Activated CD4-positive, alpha-beta T cell treated with anti-CD3 and anti-CD28 coated beads for 4 hours (primary cell): ENCODE measurements at regions not wholly inside any gene's neighbourhood (a gene's known extent, or its start where the extent isn't known, plus 50 kb on each side); places are given as distances from the start of the nearest gene placed in this dataset.

Experiments used
- DNase-seq, 2 donors: peaks; one replicate each; pipeline ENCODE4 v3.0.0-alpha.2; 2020

DNA sequence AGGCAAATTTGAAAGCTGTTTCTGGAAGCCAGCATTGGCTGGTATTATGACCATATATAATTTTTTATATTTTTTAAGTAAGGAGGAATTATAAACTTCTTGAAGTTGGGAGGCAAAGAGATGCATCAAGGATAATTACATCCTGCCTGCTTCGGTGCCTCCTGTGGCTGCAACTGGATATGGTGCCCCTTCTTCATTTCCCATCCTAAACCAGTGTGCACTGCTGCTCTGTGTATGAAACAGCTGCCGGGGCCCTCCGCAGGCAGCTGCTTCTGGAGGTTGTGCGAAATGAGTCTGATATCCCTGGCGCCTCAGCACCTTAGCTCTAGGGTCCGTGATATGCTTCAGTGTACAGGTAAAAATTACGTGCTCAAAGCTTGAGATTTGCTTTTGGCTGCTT is 304.2 kb downstream of the ENC1 start:
- DNase-seq = no peak

DNA sequence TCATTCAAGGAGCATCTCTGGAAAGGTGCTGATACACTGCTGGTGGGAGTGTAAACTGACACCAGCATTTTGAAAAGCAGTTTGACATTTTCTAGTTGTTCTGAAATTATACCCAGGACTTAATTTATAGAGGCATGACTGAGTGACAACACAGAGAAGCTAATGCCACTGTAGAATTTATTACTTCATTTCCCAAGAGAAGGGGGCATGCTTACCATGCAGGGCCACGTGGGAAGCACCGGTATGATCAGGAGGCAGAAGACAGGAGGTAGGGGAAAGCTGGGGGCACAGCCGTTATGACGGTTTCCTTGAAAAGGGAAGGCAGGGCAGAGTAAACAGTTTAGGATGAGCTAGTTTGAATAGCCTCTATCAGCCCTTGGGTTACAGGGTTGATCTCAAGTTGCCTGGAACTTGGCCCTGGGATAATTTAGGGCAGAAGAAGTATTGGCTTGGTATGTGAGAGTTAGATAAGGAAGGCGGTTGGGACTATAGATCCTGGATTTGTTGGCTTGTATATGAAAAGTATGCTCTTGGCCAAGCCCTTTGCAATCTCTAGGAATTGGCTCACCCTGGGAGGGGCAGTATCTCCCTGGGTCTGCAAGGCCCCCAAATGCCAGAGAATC is 305.7 kb downstream of the ENC1 start:
- no peak for DNase-seq

DNA sequence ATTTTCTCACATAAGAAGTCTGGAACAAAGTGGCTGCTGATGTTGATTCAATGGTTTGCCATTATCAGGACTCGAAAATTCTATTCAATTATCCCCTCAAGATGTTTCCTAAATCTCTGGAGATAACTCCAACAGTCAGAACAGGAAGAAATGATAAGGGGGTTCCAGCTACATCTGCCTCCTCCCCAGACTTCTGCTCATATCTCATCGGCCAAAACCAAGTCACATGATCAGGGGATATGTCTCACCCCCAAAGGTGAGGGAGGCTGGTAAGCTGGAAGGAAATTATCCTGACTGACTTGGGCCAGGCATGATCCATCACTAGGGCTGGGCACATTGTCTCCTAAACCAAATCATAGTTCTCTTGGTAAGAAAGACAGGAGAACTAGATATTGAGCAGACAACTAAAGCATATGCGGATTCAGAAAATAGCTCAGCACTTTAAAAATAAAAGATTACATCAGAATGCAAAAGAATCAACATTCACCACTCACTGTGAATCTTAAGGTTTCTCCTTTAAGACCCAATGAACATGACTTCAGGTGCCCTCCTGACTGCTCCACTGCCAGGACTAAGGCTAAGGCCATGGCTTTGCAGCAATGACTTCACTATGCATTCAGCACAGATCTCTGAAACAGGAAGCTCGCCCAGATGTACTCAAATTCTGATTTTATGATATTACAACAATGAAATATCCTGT is 306.3 kb downstream of the ENC1 start:
- no peak for DNase-seq

DNA sequence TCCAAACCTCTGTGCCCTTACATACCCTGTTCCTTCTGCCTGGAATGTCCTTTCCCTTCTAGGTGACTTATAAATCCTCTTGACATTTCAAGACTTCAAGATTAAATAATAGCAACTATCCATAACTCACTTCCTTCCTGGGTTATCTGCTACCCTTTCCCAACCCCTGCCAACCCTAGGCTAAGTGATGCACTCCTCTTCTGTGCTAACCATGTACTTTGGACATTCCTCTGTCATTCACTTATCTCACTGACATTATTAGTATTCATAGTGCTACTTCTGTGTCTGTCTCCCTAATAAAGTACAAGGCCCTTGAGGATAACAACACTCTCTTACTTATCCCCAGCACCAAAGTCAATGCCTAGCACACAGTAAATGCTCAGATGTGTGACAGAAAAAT is 307.1 kb downstream of the ENC1 start:
- DNase-seq = no peak

DNA sequence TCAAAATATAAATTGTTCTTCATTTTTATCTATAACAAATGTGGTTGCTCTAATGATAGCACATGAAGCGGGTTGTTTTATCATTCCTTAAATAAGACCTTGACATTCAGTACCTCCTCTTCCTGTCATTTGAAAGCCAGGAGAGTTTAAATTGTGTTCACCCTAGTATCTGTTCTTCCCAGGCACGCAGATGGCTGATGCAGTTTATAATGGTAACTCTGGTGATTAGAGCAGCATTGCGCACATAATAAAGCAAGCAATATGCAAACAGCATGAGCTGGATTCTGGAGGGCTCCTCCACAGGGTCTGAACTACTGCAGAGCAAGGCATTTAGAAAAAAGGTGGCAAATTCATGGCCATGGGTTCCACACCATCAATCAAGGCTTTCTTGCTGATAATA is 307.8 kb downstream of the ENC1 start:
- no peak for DNase-seq

DNA sequence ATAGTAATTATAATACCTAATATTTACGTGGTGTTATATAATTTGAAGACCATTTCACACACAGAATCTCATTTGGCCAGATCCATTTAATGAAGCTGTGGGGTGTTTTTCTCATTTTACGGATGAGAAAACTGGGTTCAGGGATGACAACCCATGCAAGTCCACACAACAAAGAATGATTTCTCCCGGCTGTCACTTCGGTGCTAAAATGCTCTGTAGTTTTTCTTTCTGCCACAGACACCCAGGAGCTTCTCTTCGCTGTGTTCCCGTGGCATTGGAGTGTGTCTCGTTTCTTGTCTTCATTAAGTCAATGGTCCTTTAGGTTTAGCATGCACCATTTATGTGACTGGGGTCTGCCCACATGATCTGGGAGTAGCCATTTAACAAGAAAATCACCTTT is 308.5 kb downstream of the ENC1 start:
- DNase-seq = no peak

DNA sequence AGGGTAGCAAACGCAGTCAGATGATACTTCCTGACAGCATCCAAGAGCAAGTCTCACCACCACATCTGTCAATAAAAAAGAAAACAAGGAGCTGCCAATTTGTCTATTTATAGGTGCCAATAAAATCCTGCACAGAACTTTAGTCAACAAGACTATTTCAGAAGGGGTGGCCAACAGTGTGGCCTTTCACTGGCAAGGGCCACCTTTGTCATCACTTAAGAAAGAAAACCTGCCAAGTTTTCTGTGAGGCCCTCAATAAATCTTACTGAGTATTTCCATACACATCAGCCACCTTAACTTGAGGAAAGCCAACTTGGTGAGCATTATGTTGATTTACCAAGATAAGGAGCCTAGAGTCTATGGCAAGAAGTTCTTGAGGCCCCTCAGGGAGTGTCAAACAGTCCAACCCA is 312.3 kb downstream of the ENC1 start:
- DNase-seq = no peak

DNA sequence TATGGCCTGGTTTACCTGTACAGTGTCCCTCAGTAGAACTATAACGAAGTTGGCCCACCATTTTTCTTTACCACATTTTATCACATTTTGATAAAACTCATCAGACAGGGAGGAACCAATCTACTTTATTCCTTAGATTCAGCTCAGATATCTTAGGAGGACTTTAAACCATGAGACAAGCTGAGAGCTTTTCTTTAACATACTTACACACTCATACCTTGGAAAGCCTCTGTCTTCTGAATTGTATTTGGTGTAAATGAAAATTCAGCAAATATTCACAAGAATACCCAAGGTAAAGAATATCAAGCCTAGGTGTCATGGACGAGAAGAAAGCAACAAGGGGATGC is 313.2 kb downstream of the ENC1 start:
- no peak for DNase-seq

DNA sequence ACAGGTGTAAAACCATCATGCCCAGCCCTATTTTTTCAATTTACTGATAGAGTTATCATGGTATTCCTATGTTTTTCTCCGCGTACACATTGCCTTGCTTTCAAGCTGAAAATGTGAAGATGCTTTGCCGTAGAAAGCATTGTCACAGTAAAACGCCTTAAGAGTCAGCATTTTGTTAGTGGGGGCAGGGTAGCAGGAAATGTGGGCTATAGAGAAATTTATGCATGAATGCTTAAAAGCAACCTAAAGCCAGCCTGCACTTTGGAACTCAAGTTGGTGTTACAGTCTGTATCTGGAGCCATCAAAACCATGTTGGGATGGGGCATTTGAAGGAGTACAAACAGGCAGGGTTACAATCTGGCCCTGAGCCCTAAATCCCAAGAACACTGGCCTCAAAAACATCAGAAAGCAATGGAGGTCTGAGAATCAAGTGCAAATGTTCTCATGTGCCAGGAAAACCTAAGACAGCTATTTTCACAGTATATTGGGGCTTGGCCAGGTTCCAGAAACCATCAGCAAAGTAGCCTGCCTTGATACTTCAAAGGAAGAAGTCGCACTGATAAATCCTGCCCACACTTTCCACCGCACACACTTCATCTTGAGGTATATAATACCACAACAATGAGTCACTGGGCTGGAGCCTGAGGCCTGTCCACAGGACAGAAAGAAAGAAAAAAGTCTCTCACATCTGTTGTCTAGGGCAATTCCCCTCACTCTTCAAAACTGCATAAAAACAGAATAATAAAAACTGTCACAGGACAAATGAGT is 313.8 kb downstream of the ENC1 start:
- DNase-seq = peak; percentile 16 to 20

DNA sequence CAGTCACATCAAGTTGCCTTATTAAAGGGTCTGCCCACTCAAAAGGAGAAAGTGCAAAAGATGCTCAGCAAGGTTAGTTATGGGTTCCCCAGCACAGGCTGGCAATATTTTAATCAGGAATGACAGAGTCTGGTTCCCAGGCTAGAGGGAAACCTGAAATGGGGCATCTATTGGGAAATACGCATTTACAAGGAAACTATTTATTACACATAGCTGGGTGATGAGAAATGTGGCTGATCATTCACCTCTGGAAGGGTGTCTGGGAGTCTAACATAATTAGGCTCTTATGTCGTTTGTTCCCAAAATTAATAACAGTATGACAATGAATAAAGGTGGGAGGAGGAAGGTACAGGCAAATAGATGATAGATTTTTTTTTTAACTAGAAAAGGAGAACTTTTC is 314.7 kb downstream of the ENC1 start:
- no peak for DNase-seq

DNA sequence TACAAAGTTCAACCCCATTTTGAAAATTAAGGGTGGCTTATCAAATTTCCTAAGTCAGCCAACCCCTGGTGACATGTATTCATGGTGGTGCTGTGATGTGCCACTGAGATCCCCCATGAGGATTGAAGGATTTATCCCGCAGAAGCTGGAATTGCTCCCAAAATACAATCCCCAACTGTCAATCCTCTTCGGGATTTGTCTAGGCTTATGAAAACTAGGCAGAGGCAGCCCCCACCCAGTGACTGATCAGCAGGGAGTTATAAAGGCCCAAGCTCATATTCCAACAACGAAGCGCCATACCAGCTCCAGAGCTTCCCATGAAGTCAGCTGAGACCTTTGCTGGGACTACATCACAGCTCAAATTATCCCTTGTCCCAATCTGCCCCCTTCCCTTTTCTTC is 316.0 kb downstream of the ENC1 start:
- DNase-seq = no peak

DNA sequence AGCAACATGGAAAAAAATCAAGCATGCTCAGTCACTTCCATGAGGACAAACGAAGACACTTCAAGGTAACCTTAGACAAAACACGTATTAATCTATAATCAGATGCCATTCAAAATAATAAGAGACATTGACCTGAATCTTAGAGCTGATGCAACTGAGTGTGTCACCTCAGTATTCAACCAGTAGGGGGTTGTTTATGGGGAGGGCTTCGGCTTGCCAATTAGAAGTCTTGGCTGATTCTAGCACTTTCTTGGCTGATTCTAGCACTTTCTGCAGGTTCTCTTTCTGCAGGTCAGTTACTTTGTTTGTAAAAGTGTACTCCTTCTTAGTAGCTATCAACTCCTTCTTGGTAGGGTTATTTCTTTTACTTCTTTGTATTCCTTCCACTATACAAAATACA is 317.6 kb downstream of the ENC1 start:
- no peak for DNase-seq

DNA sequence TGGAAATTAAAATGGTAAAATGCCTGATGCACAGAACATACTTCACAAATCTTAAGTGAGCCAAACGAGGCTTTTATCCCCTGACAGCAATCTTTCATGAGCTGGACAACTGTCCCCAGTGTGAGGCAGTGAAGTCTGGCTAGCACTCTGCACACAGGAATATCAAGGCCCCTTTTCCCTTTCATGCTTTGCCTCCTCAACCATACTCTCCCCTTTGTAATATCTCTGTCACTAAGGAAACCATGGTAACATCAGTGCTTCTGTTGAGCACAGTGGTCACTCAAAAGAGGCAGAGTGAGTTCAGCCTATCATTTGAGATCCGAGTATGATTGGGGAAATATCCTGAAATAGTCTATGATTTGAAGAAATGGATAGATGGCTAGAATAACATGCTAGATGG is 318.3 kb downstream of the ENC1 start:
- DNase-seq = no peak

DNA sequence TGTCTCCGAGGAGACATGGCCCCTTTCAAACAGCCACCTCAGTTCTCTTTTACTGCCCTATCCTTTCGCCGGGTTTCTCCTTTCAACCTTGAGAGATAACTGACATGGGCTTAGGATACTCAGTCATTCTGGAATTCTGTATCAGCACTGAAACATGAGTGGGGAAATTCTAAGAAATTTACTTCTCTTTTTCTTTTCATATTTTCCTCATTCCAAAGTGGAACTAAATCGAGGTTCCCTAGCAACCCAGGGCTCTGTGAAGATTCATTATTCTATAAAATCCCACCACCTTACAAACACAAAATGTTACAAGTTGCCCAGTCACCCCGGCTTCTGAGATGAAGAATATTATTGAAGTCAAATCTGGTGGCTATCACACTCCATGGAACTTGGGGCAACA is 319.2 kb downstream of the ENC1 start:
- no peak for DNase-seq

DNA sequence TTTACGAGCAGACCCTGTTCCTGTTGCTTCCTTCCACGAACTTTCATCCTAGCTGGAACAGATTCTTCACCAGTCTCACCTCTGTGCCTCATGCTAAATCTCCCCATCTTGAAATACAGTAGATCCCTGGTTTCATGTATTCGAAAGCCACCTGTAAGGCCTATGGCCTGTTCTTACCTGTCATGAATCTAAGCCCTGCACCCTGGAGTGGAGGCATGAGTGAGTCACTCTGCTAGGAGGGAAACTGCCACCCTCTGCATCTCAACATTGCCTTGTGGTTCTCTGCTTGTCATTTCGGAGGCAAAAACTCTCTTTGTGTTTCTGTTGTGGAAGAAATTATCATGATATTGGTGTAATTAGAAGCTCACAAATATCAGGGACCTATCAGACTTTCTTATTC is 320.0 kb downstream of the ENC1 start:
- no peak for DNase-seq

DNA sequence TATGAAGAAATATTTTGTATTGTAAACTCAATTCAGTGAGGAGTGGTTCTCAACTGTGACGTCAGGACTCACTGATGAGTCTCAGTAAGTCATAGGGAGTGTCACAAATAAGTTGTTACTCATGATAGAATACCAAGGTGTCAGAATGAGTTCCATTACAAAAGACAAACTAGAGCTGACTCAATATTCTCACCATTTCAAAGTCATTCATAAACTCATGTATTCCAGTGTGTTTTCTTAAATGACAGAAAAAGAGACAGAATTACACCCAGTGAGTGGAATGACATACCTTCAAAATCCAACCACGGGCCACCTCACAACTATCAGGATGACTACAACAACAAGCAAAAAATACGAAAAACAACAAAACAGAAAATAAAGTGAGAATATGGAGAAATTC is 321.5 kb downstream of the ENC1 start:
- DNase-seq = no peak

DNA sequence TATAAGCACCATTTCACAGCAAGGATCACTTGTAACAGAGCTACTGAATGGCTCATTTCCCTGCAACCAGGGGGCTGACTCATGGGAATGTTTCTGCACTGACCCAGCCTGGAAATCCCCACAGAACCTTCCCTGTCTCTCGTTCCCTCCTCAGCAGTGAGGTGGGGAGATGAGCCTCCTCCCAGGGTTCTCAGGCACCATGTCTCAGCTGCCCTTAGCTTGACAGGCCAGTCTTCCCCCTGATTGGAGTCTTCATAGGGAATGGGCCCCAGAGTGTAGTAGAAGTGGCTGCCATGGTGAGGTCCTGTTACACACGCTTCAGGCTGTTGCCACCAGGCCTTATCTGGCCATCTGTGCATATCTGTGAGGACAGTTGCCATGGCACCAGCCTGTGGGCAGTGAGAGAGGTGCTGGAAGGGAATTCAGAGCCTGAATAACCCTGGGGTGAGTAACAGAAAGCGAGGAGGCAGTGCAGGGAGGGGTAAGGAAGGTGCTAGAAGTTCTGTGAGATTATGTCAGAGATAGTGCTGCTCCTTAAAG is 324.4 kb downstream of the ENC1 start:
- DNase-seq = no peak

DNA sequence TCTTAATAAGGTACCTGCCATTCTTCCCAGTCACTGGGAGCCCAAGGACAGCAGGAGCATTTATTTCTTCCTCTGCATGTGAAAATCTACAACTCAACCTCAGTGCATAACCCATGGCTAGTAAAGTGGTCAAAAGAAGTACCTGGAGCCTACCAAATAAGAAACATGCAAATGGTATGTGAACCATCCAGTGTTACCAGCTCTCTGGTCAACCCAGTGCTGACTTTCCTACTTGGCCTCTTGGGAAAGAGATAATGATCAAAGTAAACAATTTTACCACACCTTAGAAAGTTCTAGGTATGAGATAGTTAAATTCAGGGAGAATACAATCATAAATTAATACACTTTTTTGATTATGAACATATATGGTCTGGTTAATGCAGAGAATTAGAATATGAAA is 325.6 kb downstream of the ENC1 start:
- DNase-seq = no peak

DNA sequence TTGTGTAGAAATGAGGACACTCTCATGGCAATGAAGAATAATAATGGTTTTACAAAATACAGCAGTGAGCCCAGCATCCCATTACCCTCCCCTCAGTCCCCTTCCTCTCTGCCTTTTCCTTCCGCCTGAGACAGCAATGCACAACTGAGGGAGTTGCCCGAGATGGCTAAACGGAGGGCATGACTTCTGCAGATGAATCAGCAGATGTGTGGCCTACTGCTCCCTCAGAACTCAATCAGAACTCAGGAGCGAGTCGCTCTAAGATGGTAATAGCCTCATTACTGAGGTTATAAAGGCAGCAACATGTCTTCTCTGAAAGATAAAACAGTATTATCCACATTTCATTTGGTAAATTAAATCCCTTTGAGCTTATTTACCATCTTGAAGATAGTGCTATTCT is 326.6 kb downstream of the ENC1 start:
- DNase-seq = no peak

DNA sequence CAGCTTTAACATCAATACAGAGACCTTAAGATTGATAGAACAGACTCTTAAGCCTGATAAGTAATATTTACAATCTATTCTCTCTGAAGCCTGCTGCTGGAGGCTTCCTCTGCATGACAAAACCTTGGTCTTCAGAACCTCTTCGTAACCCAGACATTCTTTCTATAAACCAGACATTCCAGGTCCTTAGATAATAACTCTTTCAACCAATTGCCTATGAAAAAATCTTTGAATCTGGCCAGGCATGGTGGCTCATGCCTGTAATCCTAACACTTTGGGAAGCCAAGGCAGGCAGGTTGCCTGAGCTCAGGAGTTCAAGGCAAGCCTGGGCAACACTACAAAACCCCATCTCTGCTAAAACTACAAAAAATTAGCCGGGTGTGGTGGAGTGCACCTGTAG is 327.8 kb downstream of the ENC1 start:
- DNase-seq = no peak

DNA sequence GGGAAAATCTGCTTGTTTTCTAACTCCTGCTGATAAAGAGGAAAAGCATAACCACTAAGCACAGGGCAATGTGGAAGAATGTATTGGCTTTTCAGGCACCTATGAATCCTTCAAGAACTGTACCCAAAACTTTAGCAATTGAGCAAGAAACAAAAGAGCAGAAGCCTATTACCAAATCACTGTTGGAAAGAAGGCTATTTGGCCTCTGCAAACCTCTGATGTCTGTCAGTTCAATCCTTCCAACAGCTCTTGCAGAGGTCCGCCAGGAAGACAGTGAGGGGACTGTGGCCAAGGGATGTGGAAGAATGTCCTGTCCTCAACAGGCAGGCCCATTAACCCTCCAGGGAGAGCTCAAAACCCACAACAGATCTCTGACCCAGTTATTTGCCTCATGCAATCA is 328.6 kb downstream of the ENC1 start:
- DNase-seq = no peak

DNA sequence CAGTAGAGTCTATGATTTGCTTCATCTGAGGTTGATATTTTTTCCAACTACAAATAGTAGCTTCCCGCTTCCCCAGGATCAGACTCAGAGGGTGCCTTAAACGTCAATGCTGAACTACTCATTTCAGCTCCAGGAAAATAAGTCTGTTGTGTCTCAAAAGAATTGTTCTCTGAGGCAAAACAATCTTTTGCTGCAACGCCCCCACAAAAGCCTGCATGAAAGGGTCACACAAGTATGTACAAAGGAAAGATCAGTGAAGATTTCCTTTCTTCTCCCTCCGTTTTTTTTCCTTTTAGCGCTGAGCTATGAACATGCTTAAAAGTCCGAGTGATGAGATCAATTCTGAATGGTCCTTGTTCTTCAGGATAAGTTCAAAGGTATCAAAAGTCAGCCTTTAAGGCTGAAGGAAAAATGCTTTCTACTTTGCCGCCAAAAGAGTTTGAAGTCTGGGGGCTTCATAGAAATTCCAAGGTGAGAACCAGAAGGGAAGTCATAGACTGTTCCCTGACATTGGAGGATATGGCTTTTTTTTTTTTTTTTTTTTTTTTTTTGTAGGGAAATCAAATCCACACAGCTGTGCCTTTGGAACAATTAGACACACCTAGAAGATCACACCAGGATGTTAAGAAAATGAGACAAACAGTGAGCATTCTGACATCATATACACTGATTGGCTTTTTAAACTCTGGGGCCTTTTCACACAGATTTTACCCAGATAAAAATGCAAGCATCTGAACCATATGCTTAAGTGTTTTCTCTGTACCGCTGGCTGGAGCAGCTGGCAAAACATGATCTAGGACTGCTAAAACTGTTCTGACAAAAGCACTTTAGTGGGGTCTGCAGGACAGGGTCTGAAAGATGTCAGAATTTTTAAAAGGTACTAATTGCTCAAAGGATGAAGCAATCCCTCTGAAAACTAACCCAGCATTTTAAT is 329.3 kb downstream of the ENC1 start:
- DNase-seq = no peak

DNA sequence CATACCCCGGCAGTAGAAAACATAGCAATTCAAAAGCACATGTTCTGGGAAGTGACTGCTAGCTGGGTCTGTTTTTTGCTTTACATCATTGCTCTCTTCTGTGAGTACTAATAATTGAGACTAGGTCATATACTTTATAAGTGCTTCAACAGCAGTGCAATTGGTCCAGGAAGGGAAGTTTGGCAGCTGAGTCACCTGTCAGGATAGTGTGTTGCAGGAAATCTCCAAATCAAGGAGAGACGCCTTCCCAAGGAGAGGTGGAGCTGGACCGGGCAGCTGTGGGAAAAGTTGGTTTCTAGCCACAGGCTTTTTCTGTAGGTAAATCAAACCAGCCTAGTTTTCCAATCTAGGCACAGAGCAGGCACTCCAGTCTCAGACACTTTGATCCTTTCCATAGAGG is 330.1 kb downstream of the ENC1 start:
- DNase-seq = no peak
